AG04449 (cell line): ENCODE measurements at regions not wholly inside any gene's neighbourhood (a gene's known extent, or its start where the extent isn't known, plus 50 kb on each side); places are given as distances from the start of the nearest gene placed in this dataset.
"Not testable (repeated sequence)": the region's sequence is repeated elsewhere in the genome, so short reads cannot be mapped to it uniquely, and the experiment has no call there.

Experiments used
- CTCF ChIA-PET: fragments of 350-600 bp; formaldehyde crosslinking; extraction: SDS; loops from one replicate; lab custom pipeline; 2021; ENCODE audit warnings: antibody characterized with exemption; lab: Yijun Ruan, JAX
- POLR2A ChIA-PET: fragments of 400-600, 350-600 bp; formaldehyde crosslinking; extraction: SDS; loops from one replicate; lab custom pipeline; 2020; ENCODE audit warnings: antibody characterized with exemption, inconsistent platforms; lab: Yijun Ruan, JAX
- DNase-seq: peaks from one replicate; pipeline ENCODE4 v3.0.0-alpha.2; 2010; ENCODE audit warnings: low read depth, low spot score
- H3K4me3 ChIP-seq: 2 replicates; pipeline ENCODE4 v1.5.1; 2011; ENCODE audit warnings: low read depth, mild to moderate bottlenecking, control low read depth, low read length
- CTCF ChIP-seq: IDR thresholded peaks from one replicate; pipeline ENCODE4 v1.5.1; 2011; ENCODE audit warnings: mild to moderate bottlenecking, moderate library complexity, low read length, control low read depth, inconsistent platforms; ENCODE audit not compliant: insufficient read depth; ENCODE audit errors: missing control alignments

GRCh38 chr9:85322592-85322991 is 419.2 kb downstream of the AGTPBP1 start:
- POLR2A ChIA-PET = no interaction called here
- no peak for DNase-seq

GRCh38 chr9:85321561-85321960 is 420.2 kb downstream of the AGTPBP1 start:
- DNase-seq = no peak
- ChIA-PET CTCF (no interaction called here), POLR2A (no interaction called here)
- H3K4me3 ChIP-seq = no peak overlapping the region
- no peak for TF ChIP-seq CTCF

More at GRCh38 chr9:85322592-85322991, 419.2 kb downstream of the AGTPBP1 start:
- CTCF ChIA-PET = no interaction called here
- no peak for TF ChIP-seq CTCF
- no peak overlapping the region for H3K4me3 ChIP-seq

GRCh38 chr9:85319936-85320656 is 421.7 kb downstream of the AGTPBP1 start:
- DNase-seq = no peak
- POLR2A ChIA-PET = no interaction called here
- CTCF ChIA-PET = no interaction called here
- H3K4me3 ChIP-seq = no peak overlapping the region
- no peak for TF ChIP-seq CTCF

- DNase-seq, H3K4me3 ChIP-seq, POLR2A ChIA-PET, CTCF ChIA-PET: not testable (repeated sequence)
Measured at GRCh38 chr9:85315535-85315934, 426.2 kb downstream of the AGTPBP1 start.

- peak; percentile 4 for DNase-seq
- H3K4me3 ChIP-seq = no peak overlapping the region
- POLR2A ChIA-PET = no interaction called here
- TF ChIP-seq CTCF = no peak
- CTCF ChIA-PET = no interaction called here
Measured at GRCh38 chr9:85310573-85310972, 431.2 kb downstream of the AGTPBP1 start.

- no peak for TF ChIP-seq CTCF
- CTCF ChIA-PET = no interaction called here
- POLR2A ChIA-PET = no interaction called here
- DNase-seq = no peak
- H3K4me3 ChIP-seq = no peak overlapping the region
Measured at GRCh38 chr9:85303757-85304134, 438.0 kb downstream of the AGTPBP1 start.

- H3K4me3 ChIP-seq = no peak overlapping the region
- POLR2A ChIA-PET = no interaction called here
- CTCF ChIA-PET = no interaction called here
- DNase-seq = no peak
- no peak for TF ChIP-seq CTCF
Measured at GRCh38 chr9:85302938-85303756, 438.6 kb downstream of the AGTPBP1 start.
